ENCODE measurements at regions not wholly inside any gene's neighbourhood (a gene's known extent, or its start where the extent isn't known, plus 50 kb on each side); places are given as distances from the start of the nearest gene placed in this dataset.

DNA sequence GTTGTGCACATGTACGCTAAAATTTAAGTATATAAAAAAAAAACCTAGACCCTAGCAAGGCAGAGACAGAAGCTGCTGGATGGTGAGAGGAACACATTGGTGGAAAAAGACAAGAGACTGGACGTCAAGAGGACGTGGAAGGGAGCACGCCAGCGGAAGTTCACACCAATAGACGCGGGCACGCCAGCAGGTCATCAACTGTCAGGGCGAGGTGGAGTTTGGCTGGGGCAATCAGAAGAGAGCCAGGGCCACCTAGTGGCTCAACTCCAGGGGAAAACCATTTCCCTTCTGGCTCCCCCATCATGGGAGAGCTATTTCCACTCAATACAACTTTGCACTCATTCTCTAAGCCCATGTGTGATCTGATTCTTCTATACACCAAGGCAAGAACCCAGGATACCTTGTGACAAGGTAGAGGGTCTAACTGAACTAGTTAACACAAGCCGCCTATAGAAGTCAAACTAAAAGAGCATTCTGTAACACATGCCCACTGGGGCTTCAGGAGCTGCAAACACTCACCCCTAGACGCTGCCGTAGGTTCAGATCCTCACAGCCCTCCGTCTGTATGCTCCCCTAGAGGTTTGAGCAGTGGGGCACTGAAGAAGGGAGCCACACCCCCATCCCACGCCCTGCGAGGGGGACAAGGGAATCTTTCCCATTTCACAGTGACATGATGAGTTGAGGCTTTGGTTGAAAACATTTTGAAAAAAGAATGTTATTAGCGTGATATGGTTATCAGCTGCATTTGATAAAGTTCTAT, 702.7 kb downstream of the TMTC2 start:
- dilution Hi-C loops (cut with HindIII; ENCODE audit: low sequenced_read_pairs, unreplicated experiment) (no loop called here), in situ Hi-C loops (cut with MboI; ENCODE audit: low sequenced_read_pairs) (no loop called here), intact Hi-C loops (cut with micrococcal nuclease) (no loop called here)
- WGBS, 2 experiments (ENCODE audit: extremely low coverage in 2 of 2, insufficient read length in 1 of 2): 57% methylated on average over 2 of the region's 16 CpGs; no CpG with 5 or more reads in 1 of the 2 experiments
- DNase-seq: no peak
- Histone ChIP-seq H3K79me1 (ENCODE audit: low read depth in 1 of 2, low read length in 2 of 2) (no peaks in the 10 kb centered on the region), H3K36me3 (ENCODE audit: control insufficient read depth, insufficient read depth, low read length) (no peaks in the 10 kb centered on the region), H4K20me1 (ENCODE audit: insufficient read depth, low read length) (no peaks in the 10 kb centered on the region), H2BK20ac (ENCODE audit: low read depth, low read length) (no peak overlapping the region), H3K27ac (ENCODE audit: insufficient read depth, low read length) (no peak overlapping the region), H3K9me1 (ENCODE audit: insufficient read depth, low read length) (no peaks in the 10 kb centered on the region), H4K5ac (ENCODE audit: low read depth, low read length) (no peak overlapping the region), H3K9ac (ENCODE audit: low read depth, low read length) (no peak overlapping the region), H2AFZ (replicated peaks; ENCODE audit: low read length, poor library complexity) (no peak overlapping the region), H3K27me3 (ENCODE audit: control insufficient read depth, insufficient read depth, low read length) (no peaks in the 10 kb centered on the region), H3K23ac (ENCODE audit: low read depth, low read length) (no peak overlapping the region), H4K91ac (ENCODE audit: insufficient read depth, low read depth, low read length) (no peak overlapping the region), H3K18ac (ENCODE audit: low read depth, low read length) (no peak overlapping the region), H3K4me1 (ENCODE audit: control insufficient read depth, insufficient read depth, low read length) (no peaks in the 10 kb centered on the region), H3K4me2 (ENCODE audit: low read depth, low read length) (no peak overlapping the region), H2AK5ac (ENCODE audit: low read depth, low read length) (no peak overlapping the region), H2BK15ac (ENCODE audit: low read depth, low read length) (no peak overlapping the region), H3K56ac (ENCODE audit: extremely low read depth, insufficient read depth, low read length) (no peak overlapping the region), H4K8ac (ENCODE audit: low read depth in 2 of 2, low read length in 2 of 2) (no peak overlapping the region), H2AK9ac (replicated peaks; ENCODE audit: low read depth, low read length, poor library complexity) (no peak overlapping the region), H2BK120ac (ENCODE audit: low read depth, low read length) (no peak overlapping the region), H3K4me3 (ENCODE audit: insufficient read depth, low read depth, low read length) (no peak overlapping the region), H3K14ac (replicated peaks; ENCODE audit: low read depth, low read length) (no peak overlapping the region), H3K4ac (ENCODE audit: low read depth, low read length) (no peak overlapping the region), H2BK5ac (ENCODE audit: low read depth, low read length, poor library complexity, severe bottlenecking) (no peak overlapping the region), H3K9me3 (ENCODE audit: control insufficient read depth, insufficient read depth, low read length) (no peaks in the 10 kb centered on the region; the same call in 1 of the 2 replicates)
- no TSS peak for BruUV-seq (replicated peaks)
- ATAC-seq (ENCODE audit: low read depth): no peak
- CTCF ChIA-PET: no interaction called here
- TF ChIP-seq ELK1 (IDR thresholded peaks at IDR 0.05; ENCODE audit: borderline replicate concordance, low read depth, low read length) (no peak), FOS (IDR thresholded peaks at IDR 0.05; ENCODE audit: low read depth, low read length) (no peak), CTCF (conservative IDR thresholded peaks at IDR 0.05; ENCODE audit: low read depth, low read length) (no peak), MAFK (IDR thresholded peaks at IDR 0.05; ENCODE audit: low read depth, low read length) (no peak), CEBPB (IDR thresholded peaks at IDR 0.05; ENCODE audit: low read depth, low read length) (no peak), SMC3 (IDR thresholded peaks at IDR 0.05; ENCODE audit: low read depth, low read length) (no peak), CHD1 (IDR thresholded peaks at IDR 0.05; ENCODE audit: low read depth, low read length) (no peak), RAD21 (IDR thresholded peaks at IDR 0.05; ENCODE audit: low read length) (no peak), BHLHE40 (IDR thresholded peaks at IDR 0.05; ENCODE audit: low read depth, low read length) (no peak), MXI1 (IDR thresholded peaks at IDR 0.05; ENCODE audit: borderline replicate concordance, low read depth, low read length) (no peak)
- POLR2A ChIA-PET (ENCODE audit: unreplicated experiment): no interaction called here

Measured in IMR-90 (cell line).